SK-N-MC (cell line): ENCODE measurements at regions not wholly inside any gene's neighbourhood (a gene's known extent, or its start where the extent isn't known, plus 50 kb on each side); places are given as distances from the start of the nearest gene placed in this dataset.
A peak's percentile ranks its signal among the peaks of the same experiment; 100 is the strongest.
"Not testable (repeated sequence)": the region's sequence is repeated elsewhere in the genome, so short reads cannot be mapped to it uniquely, and the experiment has no call there.

Source experiments
- DNase-seq: peaks from one replicate; pipeline ENCODE4 v3.0.0-alpha.2; 2011; ENCODE audit warnings: low read depth, low spot score
- H3K27ac ChIP-seq: fragments of 200-600 bp; sonication (generic); 2 replicates; pipeline ENCODE4 v1.5.1; 2016; ENCODE audit warnings: mixed run types
- H3K36me3 ChIP-seq: fragments of 200-600 bp; sonication (generic); 2 replicates; pipeline ENCODE4 v1.6.1; 2017; ENCODE audit warnings: antibody characterized with exemption, low read length, mixed read lengths; ENCODE audit not compliant: insufficient read depth
- H3K4me3 ChIP-seq: fragments of 200-600 bp; sonication (generic); 2 replicates; pipeline ENCODE4 v1.5.1; 2016
- H3K9ac ChIP-seq: fragments of 200-600 bp; sonication (generic); 2 replicates; pipeline ENCODE4 v1.8.0; 2017; ENCODE audit warnings: mixed run types, mixed read lengths; ENCODE audit not compliant: insufficient read length
- H3K9me3 ChIP-seq: fragments of 200-600 bp; sonication (generic); 2 replicates; pipeline ENCODE4 v1.6.1; 2017; ENCODE audit warnings: low read depth, mild to moderate bottlenecking, antibody characterized with exemption, low read length, moderate library complexity, mixed read lengths
- EZH2 ChIP-seq: fragments of 200-600 bp; sonication (generic); IDR thresholded peaks from one replicate; pipeline ENCODE4 v1.6.1; 2017; ENCODE audit warnings: antibody characterized with exemption
- FOXP2 ChIP-seq: optimal IDR thresholded peaks from 2 replicates; pipeline ENCODE3; 2011; ENCODE audit warnings: mild to moderate bottlenecking, moderate library complexity; ENCODE audit not compliant: insufficient read depth; ENCODE audit errors: extremely low read length, control extremely low read depth
- POLR2AphosphoS5 ChIP-seq: IDR thresholded peaks from 2 replicates; pipeline ENCODE4 v1.6.1; 2012; ENCODE audit warnings: mild to moderate bottlenecking, low read depth, low read length, borderline replicate concordance

DNA sequence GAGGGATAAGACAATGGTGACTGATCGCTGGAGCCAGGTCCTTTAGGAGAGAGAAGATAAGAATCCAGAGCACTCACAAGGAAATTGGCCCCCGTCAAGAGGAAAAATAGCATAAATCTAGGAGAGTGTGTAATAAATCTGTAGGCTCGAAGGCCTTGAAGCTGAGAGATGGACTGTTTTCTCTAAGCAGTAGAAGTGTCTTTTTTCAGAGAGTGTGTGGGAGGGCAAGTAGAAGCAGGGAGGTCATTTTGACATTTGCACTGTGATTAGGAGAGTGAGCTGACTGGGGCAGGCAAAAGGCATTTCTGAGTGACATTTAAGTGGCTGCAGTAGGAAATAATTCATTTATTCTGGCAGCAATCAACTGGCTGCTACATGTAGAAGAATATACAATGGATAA lies 78.0 kb upstream of the DDHD1 start:
- H3K9me3 ChIP-seq: no peaks in the 10 kb centered on the region
- no peak overlapping the region for H3K27ac ChIP-seq
- no peak overlapping the region for H3K9ac ChIP-seq
- DNase-seq: no peak
- TF ChIP-seq EZH2 (no peak), POLR2AphosphoS5 (no peak), FOXP2 (no peak)
- H3K4me3 ChIP-seq: no peak overlapping the region
- H3K36me3 ChIP-seq: no peaks in the 10 kb centered on the region

DNA sequence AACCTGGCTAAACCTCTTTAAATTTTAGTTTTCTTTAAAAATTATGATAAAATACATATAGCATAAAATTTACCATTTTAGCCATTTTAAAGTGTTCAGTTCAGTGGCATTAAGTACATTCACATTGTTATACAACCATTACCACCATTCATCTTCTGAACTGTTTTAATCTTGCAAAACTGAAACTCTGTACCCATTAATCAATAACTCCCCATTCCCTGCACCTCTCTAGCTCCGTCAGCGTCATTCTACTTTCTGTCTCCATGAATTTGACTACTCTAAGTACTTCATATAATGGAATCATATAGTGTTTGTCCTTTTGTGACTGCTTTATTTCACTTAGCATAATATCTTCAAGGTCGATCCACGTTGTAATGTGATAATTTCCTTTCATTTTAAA lies 75.8 kb upstream of the DDHD1 start:
- Histone ChIP-seq H3K36me3 (no peaks in the 10 kb centered on the region), H3K27ac (no peak overlapping the region), H3K9me3 (no peaks in the 10 kb centered on the region), H3K9ac (no peak overlapping the region), H3K4me3 (no peak overlapping the region)
- no peak for DNase-seq
- TF ChIP-seq EZH2 (no peak), POLR2AphosphoS5 (no peak)

DNA sequence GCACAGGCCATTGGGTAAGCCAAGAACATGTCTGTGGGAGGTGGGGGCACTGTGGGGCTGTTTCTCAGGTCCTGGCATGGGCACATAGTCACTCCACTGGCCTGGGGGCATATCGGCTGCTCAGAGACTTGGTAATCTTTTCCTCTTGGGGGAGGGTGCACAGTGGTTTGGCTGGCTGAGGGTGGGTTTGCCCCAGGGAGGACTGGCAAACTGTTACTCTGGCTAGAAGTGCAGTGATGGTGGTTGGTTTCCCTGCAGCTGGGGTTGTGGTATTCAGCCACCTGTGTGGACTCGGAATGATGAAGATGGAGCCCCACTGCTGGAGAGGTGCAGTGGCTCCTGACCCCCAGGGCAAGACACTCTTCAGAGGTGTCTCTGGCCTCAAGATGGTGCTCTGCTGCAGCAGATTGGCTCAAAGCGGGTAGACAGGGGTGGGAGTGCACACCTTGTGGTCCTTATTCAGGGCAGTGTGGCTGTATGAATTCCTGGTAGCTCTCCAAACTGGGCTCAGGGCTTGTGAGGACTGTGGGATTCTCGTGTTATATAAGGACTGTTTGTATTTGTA lies 74.1 kb upstream of the DDHD1 start:
- no peak for TF ChIP-seq FOXP2
- TF ChIP-seq POLR2AphosphoS5: no peak
- no peak for TF ChIP-seq EZH2
- Histone ChIP-seq H3K27ac (no peak overlapping the region), H3K36me3 (no peaks in the 10 kb centered on the region), H3K4me3 (no peak overlapping the region), H3K9ac (no peak overlapping the region), H3K9me3 (no peaks in the 10 kb centered on the region)
- no peak for DNase-seq

DNA sequence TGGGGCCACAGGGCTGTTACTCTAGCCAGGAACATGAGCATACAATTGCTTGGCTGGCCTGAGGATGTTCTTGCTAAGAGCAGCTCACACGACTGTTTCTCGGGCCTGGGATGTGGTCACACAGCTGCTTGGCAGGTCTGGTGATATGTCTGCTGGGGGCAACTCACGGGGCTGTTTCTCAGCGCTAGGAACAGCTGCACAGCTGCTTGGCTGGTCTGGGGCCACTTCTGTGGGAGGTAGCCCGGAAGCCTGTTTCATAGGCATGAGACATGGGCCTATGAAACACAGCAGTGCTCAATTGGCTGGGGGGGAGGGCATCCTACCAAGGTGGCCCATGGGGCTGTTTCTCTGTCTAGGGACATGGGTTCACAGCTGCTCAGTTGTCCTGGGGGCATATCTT lies 73.4 kb upstream of the DDHD1 start:
- no peak overlapping the region for H3K4me3 ChIP-seq
- TF ChIP-seq FOXP2: no peak
- TF ChIP-seq POLR2AphosphoS5: no peak
- H3K27ac ChIP-seq: no peak overlapping the region
- H3K9me3 ChIP-seq: no peaks in the 10 kb centered on the region
- DNase-seq: no peak
- no peak overlapping the region for H3K9ac ChIP-seq
- H3K36me3 ChIP-seq: no peaks in the 10 kb centered on the region

DNA sequence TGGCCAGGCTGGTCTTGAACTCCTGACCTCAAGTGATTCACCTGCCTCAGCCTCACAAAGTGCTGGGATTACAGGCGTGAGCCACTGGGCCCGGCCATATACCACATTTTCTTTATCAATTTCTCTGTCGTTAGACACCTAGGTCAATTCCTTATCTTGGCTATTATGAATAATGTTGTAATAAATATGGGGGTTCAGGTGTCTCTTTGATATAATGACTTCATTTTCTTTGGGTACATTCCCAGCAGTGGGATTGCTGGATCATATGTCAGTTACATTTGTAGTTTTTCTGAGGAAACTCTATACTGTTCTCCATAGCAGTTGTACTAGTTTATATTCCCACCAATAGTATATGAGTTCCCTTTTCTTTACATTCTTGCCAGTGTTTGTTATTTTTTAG lies 67.8 kb upstream of the DDHD1 start:
- no peak overlapping the region for H3K9ac ChIP-seq
- DNase-seq: no peak
- no peaks in the 10 kb centered on the region for H3K9me3 ChIP-seq
- no peak overlapping the region for H3K4me3 ChIP-seq
- H3K36me3 ChIP-seq: no peaks in the 10 kb centered on the region
- no peak overlapping the region for H3K27ac ChIP-seq
- TF ChIP-seq FOXP2 (no peak), EZH2 (no peak), POLR2AphosphoS5 (no peak)

DNA sequence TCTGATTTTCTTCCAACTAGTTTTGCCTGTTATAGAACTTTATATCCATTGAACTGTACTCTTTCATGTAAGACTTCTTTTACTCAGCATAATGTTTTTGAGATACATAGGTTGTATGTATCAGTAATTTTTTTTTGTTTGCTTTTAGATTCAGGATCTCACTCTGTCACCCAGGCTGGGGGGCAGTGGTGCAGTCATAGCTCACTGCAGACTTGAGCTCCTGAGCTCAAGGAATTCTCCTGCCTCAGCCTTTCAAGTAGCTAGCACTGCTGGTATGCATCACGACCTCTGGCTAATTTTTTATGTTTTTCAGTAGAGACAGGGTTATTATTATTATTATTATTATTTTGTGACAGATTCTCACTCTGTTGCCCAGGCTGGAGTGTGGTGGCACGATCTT lies 65.0 kb upstream of the DDHD1 start:
- H3K36me3 ChIP-seq: no peaks in the 10 kb centered on the region
- no peak for TF ChIP-seq POLR2AphosphoS5
- no peak for TF ChIP-seq EZH2
- TF ChIP-seq FOXP2: no peak
- H3K9me3 ChIP-seq: no peaks in the 10 kb centered on the region
- peak overlapping the region; percentile 78 for H3K4me3 ChIP-seq
- no peak overlapping the region for H3K27ac ChIP-seq
- no peak for DNase-seq
- no peak overlapping the region for H3K9ac ChIP-seq

DNA sequence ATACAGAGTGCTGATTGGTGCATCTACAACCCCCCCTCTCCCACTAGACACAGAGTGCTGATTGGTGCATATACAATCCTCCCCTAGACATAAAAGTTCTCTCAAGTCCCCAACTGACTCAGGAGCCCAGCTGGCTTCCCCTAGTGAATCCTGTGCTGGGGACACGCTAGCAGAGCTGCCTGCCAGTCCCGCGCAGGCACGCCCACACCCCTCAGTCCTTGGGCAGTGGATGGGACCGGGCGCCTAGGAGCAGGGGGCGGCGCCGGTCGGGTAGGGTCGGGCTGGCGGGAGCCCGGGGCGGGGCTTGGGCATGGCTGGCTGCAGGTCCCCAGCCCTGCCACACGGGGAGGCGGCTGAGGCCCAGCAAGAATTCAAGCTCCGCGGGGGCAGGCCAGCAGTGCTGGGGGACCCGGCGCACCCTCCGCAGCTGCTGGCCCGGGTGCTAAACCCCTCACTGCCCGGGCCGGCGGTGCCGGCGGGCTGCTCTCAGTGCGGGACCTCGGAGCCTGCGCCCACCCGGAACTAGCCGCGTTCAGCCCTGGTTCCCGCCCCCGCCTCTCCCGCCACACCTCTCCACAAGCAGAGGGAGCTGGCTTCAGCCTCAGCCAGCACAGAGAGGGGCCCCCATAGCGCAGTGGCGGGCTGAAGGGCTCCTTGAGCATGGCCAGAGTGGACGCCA lies 64.3 kb upstream of the DDHD1 start:
- DNase-seq: no peak
- H3K9ac ChIP-seq: peak overlapping the region; percentile 50
- H3K4me3 ChIP-seq: peak overlapping the region; percentile 78
- no peaks in the 10 kb centered on the region for H3K9me3 ChIP-seq
- TF ChIP-seq EZH2 (no peak), POLR2AphosphoS5 (no peak), FOXP2 (no peak)
- H3K27ac ChIP-seq: no peak overlapping the region
- H3K36me3 ChIP-seq: no peaks in the 10 kb centered on the region

DNA sequence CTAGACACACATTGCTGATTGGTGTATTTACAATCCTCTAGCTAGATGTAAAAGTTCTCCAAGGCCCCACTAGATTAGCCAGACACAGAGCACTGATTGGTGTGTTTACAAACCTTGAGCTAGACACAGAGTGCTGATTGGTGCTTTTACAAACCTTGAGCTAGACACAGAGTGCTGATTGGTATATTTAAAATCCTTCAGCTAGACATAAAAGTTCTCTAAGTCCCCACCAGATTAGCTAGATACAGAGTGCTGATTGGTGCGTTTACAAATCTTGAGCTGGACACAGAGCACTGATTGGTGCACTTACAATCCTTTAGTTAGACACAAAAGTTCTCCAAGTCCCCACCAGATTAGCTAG lies 63.8 kb upstream of the DDHD1 start:
- H3K4me3 ChIP-seq: peak overlapping the region; percentile 78
- not testable (repeated sequence) for H3K9me3 ChIP-seq, H3K36me3 ChIP-seq, DNase-seq, H3K27ac ChIP-seq, H3K9ac ChIP-seq

DNA sequence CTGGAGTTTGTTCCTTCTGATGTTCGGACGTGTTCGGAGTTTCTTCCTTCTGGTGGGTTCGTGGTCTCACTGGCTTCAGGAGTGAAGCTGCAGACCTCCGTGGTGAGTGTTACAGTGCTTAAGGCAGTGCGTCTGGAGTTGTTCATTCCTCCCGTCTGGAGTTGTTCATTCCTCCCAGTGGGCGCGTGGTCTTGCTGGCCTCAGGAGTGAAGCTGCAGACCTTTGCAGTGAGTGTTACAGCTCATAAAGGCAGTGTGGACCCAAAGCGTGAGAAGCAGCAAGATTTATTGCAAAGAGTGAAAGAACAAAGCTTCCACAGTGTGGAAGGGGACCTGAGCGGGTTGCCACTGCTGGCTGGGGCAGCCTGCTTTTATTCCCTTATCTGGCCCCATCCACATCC lies 63.4 kb upstream of the DDHD1 start:
- H3K9ac ChIP-seq, H3K9me3 ChIP-seq: not testable (repeated sequence)

DNA sequence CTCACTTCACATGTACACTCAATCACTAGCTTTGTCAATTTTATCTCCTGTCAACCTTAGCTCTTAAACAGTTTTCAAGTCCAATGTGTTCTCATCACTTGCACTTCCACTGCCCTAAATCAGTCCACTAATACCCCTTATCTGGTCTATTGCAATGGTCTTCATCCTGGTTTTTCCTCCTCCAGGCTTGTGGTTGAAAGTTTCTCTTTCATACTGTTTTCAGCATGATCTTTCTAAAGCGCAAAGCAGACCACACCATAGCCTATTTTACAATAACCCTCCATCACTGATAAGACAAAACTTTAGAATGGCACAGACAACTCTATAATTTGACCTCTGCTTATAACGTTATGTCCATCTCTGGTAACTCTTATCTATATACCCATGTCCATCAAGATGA lies 62.0 kb upstream of the DDHD1 start:
- no peak for TF ChIP-seq FOXP2
- TF ChIP-seq EZH2: no peak
- no peak for TF ChIP-seq POLR2AphosphoS5
- Histone ChIP-seq H3K9ac (no peak overlapping the region), H3K9me3 (no peaks in the 10 kb centered on the region), H3K27ac (no peak overlapping the region), H3K36me3 (no peaks in the 10 kb centered on the region), H3K4me3 (no peak overlapping the region)
- no peak for DNase-seq

More for the DNA sequence above, 63.4 kb upstream of the DDHD1 start:
- not testable (repeated sequence) for H3K27ac ChIP-seq, H3K36me3 ChIP-seq, DNase-seq, H3K4me3 ChIP-seq
